Muscle layer of duodenum (tissue), 2 donors: ENCODE measurements at regions not wholly inside any gene's neighbourhood (a gene's known extent, or its start where the extent isn't known, plus 50 kb on each side); places are given as distances from the start of the nearest gene placed in this dataset.

ENCODE experiments used
- H3K27ac ChIP-seq: one replicate; pipeline ENCODE4 v1.7.0; 2013; ENCODE audit warnings: mild to moderate bottlenecking, low read length
- H3K27me3 ChIP-seq: one replicate; pipeline ENCODE4 v1.7.0; 2013; ENCODE audit warnings: low read depth, mild to moderate bottlenecking, control low read depth, low read length
- H3K36me3 ChIP-seq, 2 donors: one replicate each; pipeline ENCODE4 v1.7.0; 2013; ENCODE audit warnings: low read length in 2 of 2, control low read depth in 1 of 2, mild to moderate bottlenecking in 1 of 2; ENCODE audit not compliant: insufficient read depth in 2 of 2, control insufficient read depth in 1 of 2
- H3K4me1 ChIP-seq, 2 donors: one replicate each; pipeline ENCODE4 v1.7.0; 2013; ENCODE audit warnings: low read length in 2 of 2, mild to moderate bottlenecking in 2 of 2, control low read depth in 1 of 2, moderate library complexity in 1 of 2; ENCODE audit not compliant: insufficient read depth in 2 of 2, control insufficient read depth in 1 of 2
- H3K4me3 ChIP-seq, 2 donors: one replicate each; pipeline ENCODE4 v1.7.0; 2013; ENCODE audit warnings: low read length in 2 of 2, low read depth in 1 of 2, mild to moderate bottlenecking in 1 of 2
- H3K9me3 ChIP-seq, 2 donors: one replicate each; pipeline ENCODE4 v1.7.0; 2013; ENCODE audit warnings: low read length in 2 of 2, control low read depth in 1 of 2, mild to moderate bottlenecking in 1 of 2; ENCODE audit not compliant: control insufficient read depth in 1 of 2
- donor health status: healthy.

DNA sequence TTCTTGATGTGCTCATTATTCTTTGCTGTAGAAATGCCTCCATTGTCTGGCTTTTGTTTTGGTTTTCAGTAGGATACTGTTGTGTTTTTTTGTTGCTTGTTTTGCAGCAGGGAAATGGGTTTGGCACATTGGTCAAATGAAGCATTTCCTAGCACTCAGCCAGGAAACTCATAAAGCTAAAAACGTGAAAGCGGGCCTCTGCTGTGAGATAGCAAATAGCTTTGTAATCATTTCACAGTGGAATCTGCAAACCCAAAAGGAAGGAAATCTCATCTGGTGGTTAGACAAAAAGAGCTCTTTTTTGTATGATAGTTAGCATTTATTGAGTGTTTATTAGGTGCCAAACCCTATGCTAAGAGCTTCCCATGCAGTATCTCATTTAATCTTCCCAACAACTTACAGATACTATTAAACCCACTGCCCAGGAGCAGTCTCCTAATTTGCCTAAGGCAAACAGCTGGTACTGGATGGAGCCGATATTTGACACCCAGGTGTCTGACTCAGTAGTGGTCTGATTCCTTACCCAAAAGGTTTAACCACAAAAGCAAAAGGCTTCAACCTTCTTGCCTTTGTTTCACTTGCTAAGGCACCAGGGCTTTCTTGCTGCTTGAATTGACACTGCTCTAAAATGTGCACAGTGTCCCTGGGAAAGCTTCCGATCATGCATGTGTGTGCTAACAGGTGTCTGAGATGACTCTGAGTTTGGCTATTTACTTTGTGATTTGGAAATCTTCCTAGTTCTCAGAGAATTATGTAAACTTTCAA is 527.9 kb upstream of the MDFIC2 start:
- Histone ChIP-seq H3K9me3 (no peaks in the 10 kb centered on the region), H3K27me3 (no peaks in the 10 kb centered on the region), H3K4me3 (no peak overlapping the region), H3K36me3 (no peaks in the 10 kb centered on the region), H3K27ac (no peak overlapping the region), H3K4me1 (no peaks in the 10 kb centered on the region)

DNA sequence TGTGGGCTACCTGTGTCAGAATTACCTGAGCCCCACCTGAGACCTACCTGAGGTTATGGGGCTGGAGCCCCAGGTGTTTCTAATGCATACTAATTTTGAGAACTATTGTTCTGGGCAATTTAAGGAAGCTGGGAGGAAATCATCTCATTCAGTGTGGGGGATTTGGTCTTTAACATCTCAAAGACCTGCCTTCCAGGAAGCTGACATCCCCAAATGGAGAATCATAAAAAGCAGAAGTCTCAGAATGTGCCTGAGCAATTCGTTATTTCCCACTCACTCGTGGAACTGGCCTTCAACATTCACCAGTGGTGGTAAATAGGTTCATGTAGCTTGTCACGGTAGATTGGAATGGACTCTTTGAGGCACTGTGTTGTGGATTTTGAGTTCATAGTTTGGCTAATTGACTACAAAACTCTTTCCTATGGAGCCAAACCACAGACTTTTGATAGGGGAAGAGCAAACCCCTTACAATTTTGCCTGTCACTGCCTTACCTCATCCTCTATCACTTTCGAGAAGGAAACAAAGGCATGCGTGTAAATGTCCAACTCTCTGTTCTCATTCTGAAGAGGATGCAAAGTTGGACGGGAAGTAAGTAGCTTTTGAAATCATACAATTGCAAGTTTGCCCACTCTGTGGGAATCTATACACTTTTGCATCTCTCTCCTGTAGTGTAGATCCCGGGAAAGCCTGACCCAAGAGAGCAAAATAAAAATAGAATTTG is 521.0 kb upstream of the MDFIC2 start:
- Histone ChIP-seq H3K9me3 (no peaks in the 10 kb centered on the region), H3K27ac (no peak overlapping the region), H3K27me3 (no peaks in the 10 kb centered on the region), H3K4me3 (no peak overlapping the region), H3K4me1 (peaks cover 0 to 13% of the 10 kb centered on the region in 2 donors), H3K36me3 (no peaks in the 10 kb centered on the region)

DNA sequence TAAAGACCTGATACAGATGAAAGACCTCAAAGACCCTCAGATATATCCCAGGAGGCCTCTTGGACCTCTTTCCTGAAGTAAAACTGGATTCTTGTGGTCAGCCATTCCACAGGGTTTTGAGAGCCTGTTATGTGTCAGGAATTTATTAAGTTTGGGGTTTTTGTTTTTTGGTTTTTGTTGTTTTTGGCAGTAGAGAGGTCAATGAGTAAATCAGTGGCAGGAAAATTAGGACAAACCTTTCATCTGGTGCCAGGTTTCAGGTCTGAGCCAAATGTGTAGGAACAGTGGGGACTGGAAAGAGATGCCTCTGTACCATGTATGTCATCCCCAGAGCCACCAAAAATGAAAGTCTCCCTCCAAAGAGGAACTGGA is 520.4 kb upstream of the MDFIC2 start:
- Histone ChIP-seq H3K27ac (peak overlapping the region; percentile 31), H3K9me3 (no peaks in the 10 kb centered on the region), H3K4me3 (no peak overlapping the region)

GRCh38 chr3:70832089-70832833 is 519.8 kb upstream of the MDFIC2 start:
- Histone ChIP-seq H3K36me3 (no peaks in the 10 kb centered on the region), H3K27ac (peak overlapping the region; percentile 31), H3K4me3 (no peak overlapping the region), H3K27me3 (no peaks in the 10 kb centered on the region), H3K4me1 (peaks cover 0 to 13% of the 10 kb centered on the region in 2 donors), H3K9me3 (no peaks in the 10 kb centered on the region)

More for the DNA sequence above, 520.4 kb upstream of the MDFIC2 start:
- no peaks in the 10 kb centered on the region for H3K27me3 ChIP-seq
- H3K4me1 ChIP-seq: peaks cover 0 to 13% of the 10 kb centered on the region in 2 donors
- H3K36me3 ChIP-seq: no peaks in the 10 kb centered on the region

GRCh38 chr3:70829092-70829491 is 516.7 kb upstream of the MDFIC2 start:
- no peak overlapping the region for H3K27ac ChIP-seq

GRCh38 chr3:70824773-70825172 is 512.3 kb upstream of the MDFIC2 start:
- Histone ChIP-seq H3K27ac (no peak overlapping the region), H3K9me3 (no peaks in the 10 kb centered on the region), H3K36me3 (no peaks in the 10 kb centered on the region), H3K4me3 (no peak overlapping the region), H3K27me3 (no peaks in the 10 kb centered on the region), H3K4me1 (no peaks in the 10 kb centered on the region)

More at GRCh38 chr3:70829092-70829491, 516.7 kb upstream of the MDFIC2 start:
- no peaks in the 10 kb centered on the region for H3K9me3 ChIP-seq
- no peaks in the 10 kb centered on the region for H3K36me3 ChIP-seq
- H3K27me3 ChIP-seq: no peaks in the 10 kb centered on the region
- no peak overlapping the region for H3K4me3 ChIP-seq
- H3K4me1 ChIP-seq: peaks cover 0 to 13% of the 10 kb centered on the region in 2 donors

DNA sequence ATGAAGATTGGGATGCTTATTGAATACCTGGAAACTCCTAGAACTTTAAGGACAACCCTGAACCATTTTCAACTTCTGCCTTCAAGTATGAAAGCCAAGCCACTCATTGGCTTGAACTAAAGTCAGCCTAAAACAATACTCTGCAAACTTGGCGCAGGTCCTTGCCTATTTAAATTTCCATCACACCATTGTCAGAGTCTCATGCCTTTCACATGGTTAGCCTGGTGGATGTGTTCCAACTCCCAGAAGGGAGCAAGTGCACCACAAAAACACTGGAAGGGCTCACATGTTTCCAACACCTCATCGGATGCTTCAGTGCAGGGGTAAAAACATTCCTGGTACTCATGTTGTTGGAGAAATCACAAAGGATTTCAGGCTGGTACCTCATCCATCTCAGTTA is 511.6 kb upstream of the MDFIC2 start:
- Histone ChIP-seq H3K27ac (no peak overlapping the region), H3K4me1 (no peaks in the 10 kb centered on the region), H3K4me3 (no peak overlapping the region), H3K27me3 (no peaks in the 10 kb centered on the region), H3K9me3 (no peaks in the 10 kb centered on the region), H3K36me3 (no peaks in the 10 kb centered on the region)

DNA sequence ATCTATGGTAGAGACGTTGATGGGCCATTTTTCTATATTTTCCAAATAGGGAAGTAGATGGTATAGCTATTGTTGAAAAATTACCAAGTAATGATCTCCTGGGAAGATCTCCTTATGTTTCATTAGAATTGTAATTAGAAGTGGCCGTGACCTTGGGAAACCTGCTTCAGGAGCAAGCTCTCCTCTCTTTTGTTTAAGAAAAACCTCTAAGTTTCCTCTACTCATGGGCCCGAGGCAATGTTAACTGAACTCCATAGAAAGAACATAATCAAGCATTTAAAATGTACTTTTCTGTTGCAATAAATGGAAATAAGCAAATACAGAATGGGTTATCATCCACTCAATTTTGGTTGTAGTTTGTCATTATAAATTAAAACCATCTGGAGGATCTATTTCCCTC is 511.2 kb upstream of the MDFIC2 start:
- no peaks in the 10 kb centered on the region for H3K27me3 ChIP-seq
- H3K4me1 ChIP-seq: no peaks in the 10 kb centered on the region
- no peak overlapping the region for H3K27ac ChIP-seq
- H3K9me3 ChIP-seq: no peaks in the 10 kb centered on the region
- H3K4me3 ChIP-seq: no peak overlapping the region
- H3K36me3 ChIP-seq: no peaks in the 10 kb centered on the region

- Histone ChIP-seq H3K4me3 (no peak overlapping the region), H3K36me3 (no peaks in the 10 kb centered on the region), H3K4me1 (no peaks in the 10 kb centered on the region), H3K9me3 (no peaks in the 10 kb centered on the region), H3K27me3 (no peaks in the 10 kb centered on the region), H3K27ac (no peak overlapping the region)
Observed at GRCh38 chr3:70822669-70823068, 510.2 kb upstream of the MDFIC2 start.

- Histone ChIP-seq H3K36me3 (no peaks in the 10 kb centered on the region), H3K27me3 (no peaks in the 10 kb centered on the region), H3K4me3 (no peak overlapping the region), H3K9me3 (peaks cover 0 to 2% of the 10 kb centered on the region in 2 donors), H3K4me1 (no peaks in the 10 kb centered on the region), H3K27ac (no peak overlapping the region)
Observed at GRCh38 chr3:70821602-70822001, 509.2 kb upstream of the MDFIC2 start.

DNA sequence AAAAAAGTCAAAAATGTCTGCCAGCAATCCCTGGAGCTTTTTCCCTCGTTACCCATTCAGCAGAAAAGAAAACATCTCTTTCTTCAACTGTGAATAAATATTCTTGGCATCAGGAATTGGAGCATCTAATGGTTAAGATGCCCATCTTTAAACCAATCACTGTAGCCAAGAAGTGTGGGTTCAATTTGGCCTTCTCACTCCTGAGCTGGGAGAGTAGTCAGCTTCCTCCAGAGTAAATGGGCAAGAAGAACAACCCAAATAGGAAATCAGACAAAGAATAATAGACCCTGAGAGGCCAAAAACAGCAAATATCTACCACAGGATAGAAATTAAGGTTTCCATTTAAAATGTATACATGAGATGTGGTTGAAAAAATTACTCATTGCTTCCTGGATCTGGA is 508.0 kb upstream of the MDFIC2 start:
- no peaks in the 10 kb centered on the region for H3K4me1 ChIP-seq
- H3K36me3 ChIP-seq: no peaks in the 10 kb centered on the region
- peaks cover 0 to 5% of the 10 kb centered on the region in 2 donors for H3K9me3 ChIP-seq
- H3K27me3 ChIP-seq: no peaks in the 10 kb centered on the region
- no peak overlapping the region for H3K4me3 ChIP-seq
- H3K27ac ChIP-seq: no peak overlapping the region
